Cerebellar nuclear complex (tissue), 1 donor: ENCODE measurements at regions not wholly inside any gene's neighbourhood (a gene's known extent, or its start where the extent isn't known, plus 50 kb on each side); places are given as distances from the start of the nearest gene placed in this dataset.
"Not testable (repeated sequence)": the region's sequence is repeated elsewhere in the genome, so short reads cannot be mapped to it uniquely, and the experiment has no call there.

Experiments used
- DNase-seq, 2 experiments: peaks; one replicate each; lab custom pipeline; 2025; lab: John Stamatoyannopoulos, UW

DNA sequence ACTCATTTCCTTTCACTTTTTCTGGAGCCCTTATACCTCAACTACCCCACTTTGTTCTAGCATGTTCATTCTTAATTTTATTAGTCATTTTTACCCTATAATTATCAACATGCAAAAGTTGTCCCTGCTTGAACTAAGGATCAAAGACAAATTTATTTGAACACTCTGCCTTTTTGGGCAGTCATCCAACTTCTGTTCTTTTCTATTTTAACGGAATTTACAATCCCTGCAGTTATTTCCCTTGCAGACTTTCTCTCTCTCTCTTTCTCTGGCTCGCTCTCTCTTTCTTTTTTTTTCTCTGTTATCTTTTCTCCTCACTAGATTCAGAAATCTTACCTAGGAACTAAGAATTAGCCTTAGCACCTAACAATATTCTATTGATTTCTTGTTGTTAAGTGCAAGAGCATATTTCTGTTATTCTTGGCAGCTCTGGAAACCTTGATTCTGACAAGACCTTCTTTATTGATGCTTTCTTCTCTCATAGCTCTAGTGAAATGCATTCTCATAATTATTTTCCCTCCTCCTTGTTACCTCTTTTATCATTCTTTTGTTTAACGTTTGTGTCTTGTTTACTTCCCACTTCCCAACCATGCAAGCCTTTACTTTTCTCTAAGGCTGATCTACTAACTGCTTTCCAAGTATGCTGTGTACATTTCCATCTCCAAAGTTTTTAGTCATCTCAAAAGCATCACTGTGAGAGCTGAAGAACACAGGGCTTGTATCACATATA lies 951.6 kb downstream of the DIPK2A start:
- DNase-seq: no peak

GRCh38 chr3:144930431-144930830 lies 958.8 kb downstream of the DIPK2A start:
- DNase-seq: no peak

GRCh38 chr3:144931590-144931989 lies 960.0 kb downstream of the DIPK2A start:
- DNase-seq: no peak

DNA sequence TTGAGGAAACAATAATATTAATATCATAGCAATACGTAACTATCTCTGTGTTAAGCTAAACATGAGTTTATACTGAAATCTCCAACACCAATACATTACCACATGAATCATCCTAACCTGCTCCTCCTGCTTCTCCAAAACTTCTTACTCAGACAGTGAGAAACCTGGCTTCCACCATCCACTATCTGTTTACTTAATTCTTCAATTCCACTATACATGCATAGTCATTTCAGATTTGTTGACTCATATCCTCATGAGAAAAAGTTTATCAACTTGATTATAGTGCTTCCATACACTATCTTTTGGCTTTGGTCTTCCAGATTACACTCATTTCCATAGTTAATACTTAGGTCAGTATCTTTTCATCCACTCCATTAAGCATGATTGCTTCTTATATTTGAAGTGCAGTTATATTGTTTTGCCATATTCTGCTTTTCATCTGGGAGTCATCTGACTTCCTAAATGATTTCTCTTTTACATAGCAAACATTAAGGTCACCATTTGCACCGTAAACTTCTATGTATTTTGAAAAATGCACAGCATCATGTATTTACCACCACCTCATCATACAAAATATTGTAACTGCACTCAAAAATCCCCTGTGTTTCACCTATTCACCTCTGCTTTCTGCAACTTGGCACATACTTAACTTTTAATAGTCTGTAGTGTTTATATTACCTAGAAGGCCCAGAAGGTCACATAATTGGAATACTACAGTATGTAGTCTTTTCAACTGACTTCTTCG lies 970.6 kb downstream of the DIPK2A start:
- no peak for DNase-seq

DNA sequence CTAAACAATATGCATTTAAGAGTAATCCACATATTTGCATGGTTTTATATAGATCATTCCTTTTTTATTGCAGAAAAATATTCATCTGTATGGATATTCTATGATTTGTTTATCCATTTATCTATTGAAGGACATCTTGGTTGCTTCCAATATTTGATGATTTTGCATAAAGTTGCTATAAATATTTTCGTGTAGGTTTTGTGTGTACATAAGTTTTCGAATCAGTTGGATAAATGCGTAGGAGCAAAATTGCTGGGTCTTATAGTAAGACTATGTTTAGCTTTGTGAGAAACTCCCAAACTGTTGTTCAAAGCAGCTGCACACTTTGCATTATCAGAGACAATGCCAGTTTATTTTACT lies 971.2 kb downstream of the DIPK2A start:
- no peak for DNase-seq

DNA sequence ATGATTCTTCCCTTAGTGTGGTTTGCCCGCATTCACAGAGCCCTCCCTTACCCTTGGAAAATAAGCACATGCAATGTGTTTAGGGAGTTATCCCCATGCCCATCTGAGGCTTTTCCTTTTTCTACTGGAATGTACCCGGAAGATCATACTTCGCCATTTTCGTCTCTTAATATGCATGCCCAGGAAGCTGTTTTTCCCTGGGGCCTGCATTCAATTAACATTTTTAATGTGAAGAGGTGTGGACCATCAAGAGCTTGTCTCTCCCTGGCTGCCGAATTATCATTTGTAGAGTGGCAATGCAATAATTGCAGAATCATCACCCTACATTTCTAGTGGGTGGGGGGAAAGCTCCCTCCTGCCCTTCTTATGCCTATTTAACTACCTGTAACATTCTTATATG lies 976.3 kb downstream of the DIPK2A start:
- no peak for DNase-seq

DNA sequence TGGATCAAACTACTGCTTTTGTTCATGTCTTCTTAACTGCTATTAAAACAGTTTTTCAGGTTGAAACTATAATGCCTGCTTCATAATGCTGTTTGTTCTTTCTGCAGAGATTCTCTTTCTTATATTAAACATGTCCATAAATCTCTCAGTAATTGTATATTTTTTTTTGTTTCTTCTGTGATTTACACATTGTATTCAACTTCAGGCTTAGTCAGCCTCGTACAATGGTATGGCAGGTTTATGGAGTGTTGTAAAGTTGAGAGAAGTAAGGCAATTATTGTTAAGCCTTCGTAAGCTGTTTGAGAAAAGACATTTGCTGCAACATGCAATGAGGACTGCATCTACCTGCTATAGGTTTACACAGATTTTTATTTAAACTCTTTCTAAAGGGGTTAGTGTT lies 977.1 kb downstream of the DIPK2A start:
- DNase-seq: no peak

- DNase-seq: no peak
These were observed 982.3 kb downstream of the DIPK2A start for GRCh38 chr3:144953959-144954358.

GRCh38 chr3:144957398-144958101 lies 985.9 kb downstream of the DIPK2A start:
- no peak for DNase-seq

DNA sequence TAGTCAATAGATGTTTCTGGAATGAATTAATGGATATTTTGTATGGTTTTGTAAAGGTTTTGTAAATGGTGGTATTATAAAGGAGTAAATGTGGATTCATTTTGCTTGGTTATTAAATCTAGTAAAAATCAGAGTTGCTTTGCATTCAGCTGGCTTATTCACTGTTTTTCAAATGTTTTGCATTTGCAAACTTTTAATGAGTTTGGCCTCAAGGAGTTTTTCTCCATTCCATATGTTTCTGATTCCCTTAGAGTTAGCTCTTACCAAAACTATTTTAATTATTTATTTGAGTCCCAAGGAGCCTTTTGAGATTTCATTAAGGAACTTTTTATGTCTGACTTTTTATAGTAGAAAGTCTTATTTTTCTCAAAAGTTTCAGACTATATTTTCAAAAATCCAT lies 992.2 kb downstream of the DIPK2A start:
- no peak for DNase-seq

DNA sequence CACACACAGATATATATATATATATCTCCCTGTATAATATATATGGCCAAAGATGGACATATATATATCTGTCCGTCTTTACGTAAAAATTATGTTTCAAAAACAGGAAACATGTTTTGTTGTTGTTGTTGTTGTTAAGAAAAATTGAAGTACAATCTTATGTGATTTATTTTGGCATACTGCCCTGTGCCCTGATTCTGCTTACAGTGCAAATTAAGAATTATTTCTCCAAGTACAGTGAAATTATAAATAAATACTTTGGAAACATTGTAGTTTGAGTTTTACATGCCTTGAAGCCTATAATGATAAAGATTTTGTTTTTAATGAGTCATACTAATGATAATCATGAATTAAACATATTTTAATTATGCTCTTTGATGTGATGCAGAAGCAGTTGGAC lies 994.9 kb downstream of the DIPK2A start:
- no peak for DNase-seq

DNA sequence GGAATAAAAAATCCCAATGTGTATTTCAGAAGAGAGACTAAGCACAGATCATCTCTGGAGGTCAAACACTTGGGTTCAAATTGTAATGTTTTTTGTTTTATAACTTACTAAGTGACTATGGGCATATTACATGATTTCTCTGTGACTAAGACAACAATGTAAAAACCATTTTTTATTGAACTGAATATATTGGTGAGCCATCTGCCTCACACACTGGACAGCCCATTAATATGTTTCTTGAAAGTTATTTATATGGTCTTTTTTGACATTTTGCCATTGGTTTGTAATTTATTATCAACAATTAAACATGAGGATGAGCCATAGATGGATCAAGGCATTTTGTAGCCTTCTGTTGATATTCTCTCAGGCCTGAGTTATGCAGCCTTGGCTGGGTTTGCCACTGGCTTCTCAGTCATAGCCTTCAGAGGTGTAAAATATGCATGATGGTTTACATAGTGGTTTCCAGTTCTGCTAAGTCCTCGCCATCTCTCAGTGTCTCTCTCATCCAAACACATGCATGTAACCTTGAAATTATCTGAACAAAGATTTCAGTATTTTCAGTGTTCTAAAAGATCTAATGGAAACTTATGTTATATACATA lies 997.2 kb downstream of the DIPK2A start:
- no peak for DNase-seq

DNA sequence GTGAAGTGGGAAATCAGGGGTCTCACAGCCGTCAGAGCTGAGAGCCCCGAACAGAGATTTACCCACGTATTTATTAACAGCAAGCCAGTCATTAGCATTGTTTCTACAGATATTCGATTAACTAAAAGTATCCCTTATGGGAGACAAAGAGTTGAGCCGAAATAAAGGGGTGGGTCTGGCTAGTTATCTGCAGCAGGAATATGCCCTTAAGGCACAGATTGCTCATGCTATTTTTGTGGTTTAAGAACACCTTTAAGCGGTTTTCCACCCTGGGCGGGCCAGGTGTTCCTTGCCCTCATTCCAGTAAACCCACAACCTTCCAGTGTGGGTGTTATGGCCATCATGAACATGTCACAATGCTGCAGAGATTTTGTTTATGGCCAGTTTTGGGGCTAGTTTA lies 1012.9 kb downstream of the DIPK2A start:
- DNase-seq: not testable (repeated sequence)

DNA sequence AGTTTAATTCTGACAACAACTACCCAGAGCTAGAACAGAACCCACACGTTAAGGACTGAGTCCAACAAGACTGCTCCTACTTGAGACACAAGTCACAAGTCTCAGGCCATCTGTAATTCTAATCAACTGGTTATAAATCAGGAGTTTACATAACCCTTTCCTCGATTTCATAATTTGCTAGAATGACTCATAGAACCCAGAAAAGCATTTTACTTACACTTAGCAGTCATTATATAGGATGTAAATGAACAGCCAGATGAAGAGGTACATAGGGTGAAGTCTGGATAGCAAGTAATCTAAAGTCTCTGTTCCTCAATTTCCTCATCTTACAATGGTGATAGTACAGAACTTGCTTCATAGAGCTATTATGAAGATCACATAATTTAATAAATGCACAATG lies 1018.2 kb downstream of the DIPK2A start:
- no peak for DNase-seq

GRCh38 chr3:144995856-144996255 lies 1024.2 kb downstream of the DIPK2A start:
- no peak for DNase-seq

DNA sequence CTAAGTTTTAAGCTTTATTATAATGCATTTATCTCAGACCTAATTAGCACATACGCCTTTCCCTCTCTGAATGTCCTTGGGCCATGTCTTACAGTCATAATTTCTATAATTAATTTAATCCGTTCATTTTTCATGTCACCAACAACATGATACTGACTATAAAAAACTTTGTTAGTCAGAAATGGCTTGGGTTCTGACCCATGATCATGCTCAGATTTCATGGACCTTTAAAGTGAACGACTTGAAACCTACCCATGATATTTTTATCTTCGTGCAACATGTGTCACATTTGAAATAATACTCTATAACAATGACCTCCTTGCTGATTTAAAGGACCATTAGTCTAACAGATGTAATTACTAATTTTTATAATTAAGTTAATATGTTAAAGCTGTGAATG lies 1033.8 kb downstream of the DIPK2A start:
- DNase-seq: no peak

GRCh38 chr3:145006271-145006670 lies 1034.6 kb downstream of the DIPK2A start:
- no peak for DNase-seq

DNA sequence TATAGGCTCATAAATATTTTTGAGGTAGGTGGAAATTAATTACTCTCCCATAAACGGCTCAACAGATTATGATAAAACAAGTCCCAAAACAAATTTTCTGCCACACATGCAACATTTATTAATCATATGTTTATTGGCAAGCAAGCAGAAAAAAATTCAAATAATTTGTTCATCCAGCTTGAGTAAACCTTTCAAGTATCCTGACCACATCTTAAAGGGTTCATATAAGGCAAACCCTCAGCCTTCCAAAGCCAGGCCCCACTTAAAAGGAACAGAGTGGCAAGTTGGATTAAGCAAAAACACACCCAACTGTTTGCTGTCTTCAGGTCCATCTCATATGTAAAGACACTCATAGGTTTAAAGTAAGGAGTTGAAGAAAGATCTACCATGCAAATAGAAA lies 1042.3 kb downstream of the DIPK2A start:
- DNase-seq: no peak

DNA sequence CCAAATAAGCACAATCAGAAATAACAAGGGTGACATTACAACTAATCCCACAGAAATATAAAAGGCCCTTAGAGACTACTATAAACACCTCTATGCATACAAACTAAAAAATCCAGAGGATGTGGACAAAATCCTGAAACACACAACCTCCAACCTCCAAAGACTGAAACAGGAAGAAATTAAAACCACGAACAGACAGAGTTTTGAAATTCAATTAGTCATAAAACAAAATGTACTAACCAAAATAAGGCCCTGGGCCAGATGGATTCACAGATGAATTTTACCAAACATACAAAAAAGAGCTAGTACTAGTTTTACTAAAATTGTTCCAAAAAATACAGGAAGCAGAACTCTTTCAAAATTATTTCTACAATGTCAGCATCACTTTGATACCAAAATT lies 1043.6 kb downstream of the DIPK2A start:
- no peak for DNase-seq

- no peak for DNase-seq
These were observed 1046.3 kb downstream of the DIPK2A start for GRCh38 chr3:145017959-145018358.

DNA sequence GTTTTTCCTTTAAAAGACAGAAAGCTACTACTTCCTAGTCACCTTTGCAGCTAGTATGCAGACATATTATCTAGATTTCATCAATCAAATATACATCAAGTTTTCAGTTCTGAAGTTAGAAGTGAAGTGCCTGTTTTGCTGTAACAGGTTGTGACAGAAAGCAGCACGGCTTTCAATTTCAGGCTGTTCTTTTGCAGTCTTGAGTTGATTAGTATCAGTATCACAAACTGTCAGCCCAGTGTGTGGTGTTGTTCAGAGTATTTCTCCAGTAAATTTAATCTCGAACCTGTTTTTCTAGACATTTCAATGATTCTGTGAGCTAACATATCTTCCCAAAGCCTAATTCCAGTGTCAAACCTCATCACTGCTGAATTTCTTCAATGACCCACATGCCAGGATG lies 1050.8 kb downstream of the DIPK2A start:
- no peak for DNase-seq

- no peak for DNase-seq
These were observed 1053.1 kb downstream of the DIPK2A start for GRCh38 chr3:145024700-145025099.

GRCh38 chr3:145027186-145027585 lies 1055.6 kb downstream of the DIPK2A start:
- DNase-seq: not testable (repeated sequence)
